Neural progenitor cell (in vitro differentiated cells): ENCODE measurements at regions not wholly inside any gene's neighbourhood (a gene's known extent, or its start where the extent isn't known, plus 50 kb on each side); places are given as distances from the start of the nearest gene placed in this dataset.

Experiments
- EZH2 ChIP-seq: fragments of 200-600 bp; sonication (generic); IDR thresholded peaks from 2 replicates; pipeline ENCODE4 v1.6.1; 2017; ENCODE audit warnings: antibody characterized with exemption, mild to moderate bottlenecking, moderate library complexity
- EZH2phosphoT487 ChIP-seq: fragments of 200-600 bp; sonication (generic); IDR thresholded peaks from 2 replicates; pipeline ENCODE4 v1.6.1; 2017; ENCODE audit warnings: antibody characterized with exemption
- TF ChIP-seq, protein P1 (sequence below): fragments of 200-600 bp; sonication (generic); IDR thresholded peaks from 2 replicates; pipeline ENCODE4 v1.5.1; 2017; ENCODE audit warnings: antibody characterized with exemption, mild to moderate bottlenecking

DNA sequence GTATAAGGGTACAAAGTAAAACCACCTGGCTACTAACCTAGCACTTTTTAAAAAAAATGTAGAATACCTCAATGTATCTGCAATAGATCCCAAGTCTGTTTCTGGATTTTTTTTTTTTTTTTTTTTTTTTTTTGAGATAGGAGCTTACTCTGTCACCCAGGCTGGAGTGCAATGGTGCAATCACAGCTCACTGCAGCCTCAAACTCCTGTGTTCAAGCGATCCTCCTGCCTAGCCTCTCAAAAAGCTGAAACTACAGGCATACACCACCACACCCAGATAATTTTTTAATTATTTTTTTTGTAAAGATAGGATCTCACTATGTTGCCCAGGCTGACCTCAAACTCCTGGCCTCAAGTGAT, 537.5 kb upstream of the CAMK1G start:
- TF ChIP-seq, protein P1, sequence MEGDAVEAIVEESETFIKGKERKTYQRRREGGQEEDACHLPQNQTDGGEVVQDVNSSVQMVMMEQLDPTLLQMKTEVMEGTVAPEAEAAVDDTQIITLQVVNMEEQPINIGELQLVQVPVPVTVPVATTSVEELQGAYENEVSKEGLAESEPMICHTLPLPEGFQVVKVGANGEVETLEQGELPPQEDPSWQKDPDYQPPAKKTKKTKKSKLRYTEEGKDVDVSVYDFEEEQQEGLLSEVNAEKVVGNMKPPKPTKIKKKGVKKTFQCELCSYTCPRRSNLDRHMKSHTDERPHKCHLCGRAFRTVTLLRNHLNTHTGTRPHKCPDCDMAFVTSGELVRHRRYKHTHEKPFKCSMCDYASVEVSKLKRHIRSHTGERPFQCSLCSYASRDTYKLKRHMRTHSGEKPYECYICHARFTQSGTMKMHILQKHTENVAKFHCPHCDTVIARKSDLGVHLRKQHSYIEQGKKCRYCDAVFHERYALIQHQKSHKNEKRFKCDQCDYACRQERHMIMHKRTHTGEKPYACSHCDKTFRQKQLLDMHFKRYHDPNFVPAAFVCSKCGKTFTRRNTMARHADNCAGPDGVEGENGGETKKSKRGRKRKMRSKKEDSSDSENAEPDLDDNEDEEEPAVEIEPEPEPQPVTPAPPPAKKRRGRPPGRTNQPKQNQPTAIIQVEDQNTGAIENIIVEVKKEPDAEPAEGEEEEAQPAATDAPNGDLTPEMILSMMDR, result no peak
- no peak for TF ChIP-seq EZH2phosphoT487
- no peak for TF ChIP-seq EZH2
